ENCODE measurements at regions not wholly inside any gene's neighbourhood (a gene's known extent, or its start where the extent isn't known, plus 50 kb on each side); places are given as distances from the start of the nearest gene placed in this dataset.

DNA sequence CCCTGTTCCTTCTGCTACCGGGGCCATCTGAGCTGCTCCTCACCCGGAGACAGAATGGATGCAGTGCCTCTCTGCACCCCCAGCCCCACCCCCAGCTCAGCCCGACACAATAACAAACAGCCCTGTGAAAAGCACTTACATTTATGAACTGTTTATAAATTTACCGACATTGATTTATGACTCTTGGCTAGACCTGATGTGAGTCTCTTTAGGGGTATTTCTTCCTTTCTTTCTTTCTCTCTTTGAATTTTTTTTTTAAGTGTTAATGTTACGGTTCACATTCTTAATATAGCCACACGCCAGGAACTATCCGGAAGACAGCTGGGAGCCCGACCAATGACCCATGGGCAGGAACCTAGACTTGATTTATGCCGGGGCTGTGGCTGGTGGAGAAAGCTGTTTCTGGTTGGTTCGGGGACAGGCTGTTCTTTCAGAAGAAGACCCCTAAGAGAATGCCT is 266.3 kb downstream of the CDC5L start:
- Histone ChIP-seq H3K4me2 (no peak overlapping the region), H3K4me1 (ENCODE audit: control insufficient read depth in 1 of 2, insufficient read depth in 2 of 2, low read depth in 1 of 2, low read length in 1 of 2) (peaks cover 0 to 2% of the 10 kb centered on the region in 2 experiments; a peak in 1 of 4 replicates), H2AFZ (ENCODE audit: low read depth) (no peak overlapping the region), H3K36me3 (replicated peaks in 1 of 2; ENCODE audit: control insufficient read depth in 1 of 2, insufficient read depth in 2 of 2, low read length in 1 of 2) (no peaks in the 10 kb centered on the region), H3K9me3 (no peaks in the 10 kb centered on the region), H3K9ac (no peak overlapping the region), H3F3A (replicated peaks; ENCODE audit: insufficient read depth) (no peaks in the 10 kb centered on the region), H3K4me3 (ENCODE audit: low read depth in 2 of 2, low read length in 1 of 2) (no peak overlapping the region), H3K79me2 (ENCODE audit: insufficient read depth) (no peaks in the 10 kb centered on the region), H3K27me3 (ENCODE audit: insufficient read depth) (no peaks in the 10 kb centered on the region), H3K9me2 (no peaks in the 10 kb centered on the region), H4K20me1 (ENCODE audit: insufficient read depth) (no peaks in the 10 kb centered on the region), H3K27ac (ENCODE audit: low read depth in 2 of 2, low read length in 1 of 2) (no peak overlapping the region)
- CTCF ChIA-PET = interaction anchor here (0.7 to 4.8 kb wide), 9 partner anchors 12 to 1061 kb away, joined by 3 to 39 read pairs (median 8); no protein-coding TSS in a partner anchor
- no peak for TF ChIP-seq TEAD4 (IDR thresholded peaks at IDR 0.05; ENCODE audit: borderline replicate concordance, insufficient read depth)
- no peak for TF ChIP-seq JUND (IDR thresholded peaks at IDR 0.05)
- no peak for TF ChIP-seq SMC3 (IDR thresholded peaks at IDR 0.05; ENCODE audit: low read depth, low read length)
- TF ChIP-seq ELF1 (IDR thresholded peaks at IDR 0.05) = no peak
- no peak for TF ChIP-seq YY1 (IDR thresholded peaks at IDR 0.05; ENCODE audit: low read depth)
- TF ChIP-seq, protein P1, sequence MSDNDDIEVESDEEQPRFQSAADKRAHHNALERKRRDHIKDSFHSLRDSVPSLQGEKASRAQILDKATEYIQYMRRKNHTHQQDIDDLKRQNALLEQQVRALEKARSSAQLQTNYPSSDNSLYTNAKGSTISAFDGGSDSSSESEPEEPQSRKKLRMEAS (IDR thresholded peaks at IDR 0.05; ENCODE audit: low read depth) = no peak
- TF ChIP-seq MEF2A (IDR thresholded peaks at IDR 0.05; ENCODE audit: borderline replicate concordance, low read depth) = no peak
- TF ChIP-seq IRF3 (IDR thresholded peaks at IDR 0.05; ENCODE audit: low read depth, low read length) = no peak
- TF ChIP-seq, protein P2, sequence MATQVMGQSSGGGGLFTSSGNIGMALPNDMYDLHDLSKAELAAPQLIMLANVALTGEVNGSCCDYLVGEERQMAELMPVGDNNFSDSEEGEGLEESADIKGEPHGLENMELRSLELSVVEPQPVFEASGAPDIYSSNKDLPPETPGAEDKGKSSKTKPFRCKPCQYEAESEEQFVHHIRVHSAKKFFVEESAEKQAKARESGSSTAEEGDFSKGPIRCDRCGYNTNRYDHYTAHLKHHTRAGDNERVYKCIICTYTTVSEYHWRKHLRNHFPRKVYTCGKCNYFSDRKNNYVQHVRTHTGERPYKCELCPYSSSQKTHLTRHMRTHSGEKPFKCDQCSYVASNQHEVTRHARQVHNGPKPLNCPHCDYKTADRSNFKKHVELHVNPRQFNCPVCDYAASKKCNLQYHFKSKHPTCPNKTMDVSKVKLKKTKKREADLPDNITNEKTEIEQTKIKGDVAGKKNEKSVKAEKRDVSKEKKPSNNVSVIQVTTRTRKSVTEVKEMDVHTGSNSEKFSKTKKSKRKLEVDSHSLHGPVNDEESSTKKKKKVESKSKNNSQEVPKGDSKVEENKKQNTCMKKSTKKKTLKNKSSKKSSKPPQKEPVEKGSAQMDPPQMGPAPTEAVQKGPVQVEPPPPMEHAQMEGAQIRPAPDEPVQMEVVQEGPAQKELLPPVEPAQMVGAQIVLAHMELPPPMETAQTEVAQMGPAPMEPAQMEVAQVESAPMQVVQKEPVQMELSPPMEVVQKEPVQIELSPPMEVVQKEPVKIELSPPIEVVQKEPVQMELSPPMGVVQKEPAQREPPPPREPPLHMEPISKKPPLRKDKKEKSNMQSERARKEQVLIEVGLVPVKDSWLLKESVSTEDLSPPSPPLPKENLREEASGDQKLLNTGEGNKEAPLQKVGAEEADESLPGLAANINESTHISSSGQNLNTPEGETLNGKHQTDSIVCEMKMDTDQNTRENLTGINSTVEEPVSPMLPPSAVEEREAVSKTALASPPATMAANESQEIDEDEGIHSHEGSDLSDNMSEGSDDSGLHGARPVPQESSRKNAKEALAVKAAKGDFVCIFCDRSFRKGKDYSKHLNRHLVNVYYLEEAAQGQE (IDR thresholded peaks at IDR 0.05; ENCODE audit: low read depth, low read length) = no peak
- no peak for TF ChIP-seq TAF1 (IDR thresholded peaks at IDR 0.05; ENCODE audit: borderline replicate concordance, low read depth, low read length)
- TF ChIP-seq CTCF (IDR thresholded peaks at IDR 0.05) = no peak
- no peak for TF ChIP-seq TCF12 (IDR thresholded peaks at IDR 0.05)
- DNase-seq = no peak
- POLR2A ChIA-PET = no interaction called here
- WGBS (ENCODE audit: low lambda C conversion rate) = 80% methylated on average over 10 of the region's 10 CpGs

Measured in SK-N-SH (cell line).